ENCODE measurements at regions not wholly inside any gene's neighbourhood (a gene's known extent, or its start where the extent isn't known, plus 50 kb on each side); places are given as distances from the start of the nearest gene placed in this dataset.
"Not testable (repeated sequence)": the region's sequence is repeated elsewhere in the genome, so short reads cannot be mapped to it uniquely, and the experiment has no call there.

GRCh38 chrX:35406386-35406785, 391.8 kb upstream of the MAGEB16 start:
- DNase-seq (ENCODE audit: low read depth) = no peak

DNA sequence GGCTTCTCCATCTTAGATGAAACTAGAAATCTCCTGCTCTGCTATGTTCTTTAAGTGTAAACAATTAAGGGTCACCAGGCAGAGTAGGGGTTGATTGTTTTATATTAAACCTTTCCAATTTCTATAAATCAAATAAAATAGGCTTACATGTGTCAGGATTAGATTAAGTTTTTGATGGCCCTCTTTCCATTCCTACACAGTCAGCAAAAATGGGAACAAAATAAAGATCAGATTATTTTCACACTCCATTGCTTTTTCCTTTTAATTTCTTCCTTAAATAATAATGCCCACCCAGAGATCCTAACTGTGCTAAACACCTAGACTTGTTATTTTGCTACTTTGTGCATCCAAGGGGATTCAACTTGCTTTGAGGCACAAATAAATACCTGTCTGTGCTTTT, 381.4 kb upstream of the MAGEB16 start:
- DNase-seq (ENCODE audit: low read depth) = no peak

- DNase-seq (ENCODE audit: low read depth) = no peak
Observed at GRCh38 chrX:35432056-35432455, 366.1 kb upstream of the MAGEB16 start.

GRCh38 chrX:35439034-35439660, 359.0 kb upstream of the MAGEB16 start:
- no peak for DNase-seq (ENCODE audit: low read depth)

DNA sequence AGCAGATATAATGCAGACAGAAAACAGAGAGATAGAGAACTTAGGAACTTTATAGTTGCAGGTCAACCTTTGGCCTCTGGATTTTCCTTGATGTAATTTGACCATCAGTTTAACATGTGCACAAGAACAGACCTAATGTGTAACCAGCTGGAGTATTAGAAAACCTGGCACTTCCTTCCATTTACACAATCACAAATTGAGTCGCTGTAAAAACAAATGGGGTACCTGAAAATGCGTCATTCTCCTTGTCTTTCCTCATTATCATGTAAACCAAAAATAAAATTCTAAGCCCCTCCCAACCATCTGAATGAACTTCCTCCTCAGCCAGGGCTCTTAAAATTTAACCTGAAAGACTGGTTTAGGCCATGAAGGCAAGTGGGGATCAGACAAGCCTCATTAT, 358.4 kb upstream of the MAGEB16 start:
- DNase-seq (ENCODE audit: low read depth) = no peak

DNA sequence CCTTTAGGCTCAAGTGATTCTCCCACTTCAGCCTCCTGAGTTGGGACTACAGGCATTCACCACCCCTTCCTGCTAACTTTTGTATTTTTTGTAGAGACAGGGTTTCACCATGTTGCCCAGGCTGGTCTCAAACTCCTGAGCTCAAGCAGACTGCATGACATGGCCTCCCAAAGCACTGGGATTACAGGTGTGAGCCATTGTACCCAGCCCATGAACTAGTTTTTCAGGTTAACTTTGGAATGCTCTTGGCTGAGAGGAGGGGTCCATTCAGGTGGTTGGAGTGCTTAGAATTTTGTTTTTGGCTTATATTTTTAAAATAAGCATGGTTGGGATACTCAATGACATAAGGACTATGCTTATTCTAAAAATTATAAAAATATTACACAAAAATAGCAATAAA, 355.7 kb upstream of the MAGEB16 start:
- no peak for DNase-seq (ENCODE audit: low read depth)

DNA sequence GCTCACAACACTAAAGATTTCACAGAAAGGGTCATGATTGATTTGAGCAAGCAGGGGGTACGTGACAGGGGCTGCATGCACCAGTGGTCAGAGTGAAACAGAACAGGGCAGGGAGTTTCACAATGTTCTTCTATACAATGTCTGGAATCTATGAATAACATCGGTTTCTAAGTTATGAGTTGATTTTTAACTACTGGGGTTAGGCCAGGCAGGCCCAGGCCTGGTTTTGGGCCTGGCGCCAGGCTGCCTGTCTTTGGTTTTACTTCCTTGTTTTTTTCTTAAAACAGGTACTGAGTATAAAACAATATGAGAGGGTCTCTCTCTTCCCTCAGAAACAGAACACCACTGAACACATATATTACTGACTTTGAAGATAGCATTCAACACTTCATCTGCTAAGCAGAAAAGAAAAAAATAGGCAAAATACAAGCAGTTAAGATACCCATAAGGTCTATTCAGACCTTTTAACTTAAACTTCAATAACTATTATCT, 355.0 kb upstream of the MAGEB16 start:
- not testable (repeated sequence) for DNase-seq (ENCODE audit: low read depth)

DNA sequence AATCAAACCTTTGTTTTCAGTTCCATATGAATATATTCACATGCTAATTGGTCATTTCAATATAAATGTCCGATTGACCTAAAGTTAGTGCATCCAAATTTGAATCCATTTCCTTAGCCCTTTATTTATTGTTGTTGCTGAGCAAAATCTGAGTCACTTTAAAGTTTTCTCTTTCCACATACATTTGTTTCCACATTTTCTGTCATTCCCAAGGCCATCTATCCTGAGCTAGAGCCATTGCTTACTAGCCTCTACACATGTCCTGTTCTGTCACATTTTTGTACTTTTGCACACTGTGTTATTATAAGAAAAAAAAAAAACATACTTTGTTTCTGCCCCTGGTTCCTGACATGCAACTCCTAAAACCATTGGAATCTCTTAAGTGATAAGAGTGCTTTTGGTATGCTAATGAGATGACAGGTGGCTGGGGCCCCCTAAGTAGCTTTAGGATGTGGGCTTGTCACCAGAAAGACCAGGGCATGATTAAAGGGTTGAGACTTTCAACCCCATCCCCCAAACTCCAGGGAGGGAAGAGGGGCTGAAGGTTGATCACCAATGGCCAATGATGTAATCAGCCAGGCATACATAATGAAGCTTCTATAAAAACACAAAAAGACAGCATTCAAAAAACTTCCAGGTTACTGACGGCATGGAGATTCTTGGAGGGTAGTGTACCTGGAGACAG, 353.3 kb upstream of the MAGEB16 start:
- DNase-seq (ENCODE audit: low read depth) = no peak

DNA sequence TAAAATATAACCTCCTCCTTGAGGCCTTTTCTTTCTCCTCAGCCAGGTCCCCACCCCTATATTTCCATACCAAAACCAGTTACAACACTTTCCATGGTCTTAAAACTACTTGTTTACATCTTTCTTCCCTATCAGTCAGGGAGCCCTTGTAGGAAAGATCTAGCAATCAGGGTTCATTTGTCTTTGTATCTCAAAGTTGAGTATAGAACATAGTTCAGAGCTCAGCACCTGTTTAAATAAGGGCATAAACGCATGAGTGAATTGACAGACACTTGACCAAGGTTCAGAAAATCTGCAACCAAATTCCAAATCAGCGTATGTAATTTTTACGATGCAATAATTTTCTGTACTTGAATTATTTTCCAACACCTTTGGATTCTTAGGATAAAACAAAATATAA, 352.2 kb upstream of the MAGEB16 start:
- no peak for DNase-seq (ENCODE audit: low read depth)

DNA sequence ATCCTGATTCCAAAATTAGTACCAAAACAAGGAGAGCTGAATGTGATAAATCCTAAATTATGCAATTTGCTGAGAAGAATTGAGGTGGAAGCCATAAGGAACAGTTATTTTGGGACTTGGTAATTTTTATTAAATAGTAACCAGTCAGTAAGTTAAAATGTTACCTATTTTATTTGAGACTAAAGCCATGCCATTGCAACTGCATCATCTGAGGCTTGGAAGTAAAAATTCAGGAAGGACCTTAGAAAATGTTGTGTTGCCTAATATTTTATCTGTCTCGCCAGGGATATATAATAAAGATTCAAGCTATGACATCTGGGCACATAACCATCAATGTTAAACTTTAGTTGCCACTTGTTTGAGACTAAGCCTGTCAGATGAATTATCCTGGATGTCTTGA, 341.3 kb upstream of the MAGEB16 start:
- DNase-seq (ENCODE audit: low read depth) = no peak

- no peak for DNase-seq (ENCODE audit: low read depth)
Observed at GRCh38 chrX:35458142-35458541, 340.0 kb upstream of the MAGEB16 start.

GRCh38 chrX:35461164-35461563, 337.0 kb upstream of the MAGEB16 start:
- no peak for DNase-seq (ENCODE audit: low read depth)

DNA sequence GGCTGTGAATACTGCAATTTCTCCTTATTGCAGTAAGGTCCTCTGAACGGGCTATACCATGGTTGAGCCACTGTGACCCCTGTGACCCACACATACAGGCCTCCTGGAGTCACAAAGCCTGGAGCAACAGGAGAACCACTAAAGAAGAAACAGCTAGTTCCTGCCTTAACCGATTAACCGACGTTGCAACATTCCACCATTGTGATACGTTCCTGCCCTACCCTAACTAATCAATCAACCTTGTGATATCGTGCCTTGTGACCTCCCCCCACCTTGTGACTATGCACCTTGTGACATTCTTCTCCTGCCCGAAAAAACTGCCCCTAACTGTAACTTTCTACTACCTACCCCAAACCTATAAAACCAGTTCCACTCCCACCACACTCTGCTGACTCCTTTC, 301.5 kb upstream of the MAGEB16 start:
- not testable (repeated sequence) for DNase-seq (ENCODE audit: low read depth)

DNA sequence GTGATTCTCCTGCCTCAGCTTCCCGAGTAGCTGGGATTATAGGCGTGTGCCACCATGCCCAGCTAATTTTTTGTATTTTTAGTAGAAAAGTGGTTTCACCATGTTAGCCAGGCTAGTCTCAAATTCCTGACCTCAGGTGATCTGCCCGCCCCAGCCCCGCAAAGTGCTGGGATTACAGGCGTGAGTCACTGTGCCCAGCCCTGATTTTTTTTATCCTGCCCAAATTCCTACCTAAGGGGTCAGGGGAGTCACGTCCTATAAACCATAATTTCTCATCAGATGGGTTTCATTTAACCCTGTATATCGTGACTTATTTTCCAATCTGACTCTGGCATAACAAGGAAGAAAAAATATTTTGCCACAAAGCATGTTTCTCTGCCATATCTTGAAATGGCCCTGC, 300.7 kb upstream of the MAGEB16 start:
- not testable (repeated sequence) for DNase-seq (ENCODE audit: low read depth)

GRCh38 chrX:35499071-35499862, 298.9 kb upstream of the MAGEB16 start:
- DNase-seq (ENCODE audit: low read depth) = no peak

- no peak for DNase-seq (ENCODE audit: low read depth)
Observed at GRCh38 chrX:35507701-35508100, 290.4 kb upstream of the MAGEB16 start.

- not testable (repeated sequence) for DNase-seq (ENCODE audit: low read depth)
Observed at GRCh38 chrX:35548003-35548402, 250.1 kb upstream of the MAGEB16 start.

- DNase-seq (ENCODE audit: low read depth) = no peak
Observed at GRCh38 chrX:35557916-35558315, 240.2 kb upstream of the MAGEB16 start.

DNA sequence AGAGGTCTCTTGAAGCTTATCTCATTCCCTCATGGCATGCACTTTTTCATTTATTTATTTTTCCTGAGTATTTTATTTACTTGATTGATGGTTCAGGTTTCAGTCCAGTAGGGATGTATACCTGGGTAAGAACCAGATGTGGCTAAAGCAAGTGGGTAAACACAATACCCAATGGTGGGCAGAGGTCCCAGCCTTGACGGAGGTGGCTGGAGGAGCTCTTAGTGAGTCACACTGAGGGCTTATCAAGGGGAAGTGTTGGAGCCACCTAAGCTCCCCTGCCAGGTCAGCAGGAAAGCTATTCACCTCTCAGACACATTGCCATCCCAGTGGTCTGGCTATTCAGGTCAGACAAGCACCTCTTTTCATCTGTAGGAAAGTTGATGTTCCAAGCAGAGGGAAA, 236.2 kb upstream of the MAGEB16 start:
- DNase-seq (ENCODE audit: low read depth) = no peak

DNA sequence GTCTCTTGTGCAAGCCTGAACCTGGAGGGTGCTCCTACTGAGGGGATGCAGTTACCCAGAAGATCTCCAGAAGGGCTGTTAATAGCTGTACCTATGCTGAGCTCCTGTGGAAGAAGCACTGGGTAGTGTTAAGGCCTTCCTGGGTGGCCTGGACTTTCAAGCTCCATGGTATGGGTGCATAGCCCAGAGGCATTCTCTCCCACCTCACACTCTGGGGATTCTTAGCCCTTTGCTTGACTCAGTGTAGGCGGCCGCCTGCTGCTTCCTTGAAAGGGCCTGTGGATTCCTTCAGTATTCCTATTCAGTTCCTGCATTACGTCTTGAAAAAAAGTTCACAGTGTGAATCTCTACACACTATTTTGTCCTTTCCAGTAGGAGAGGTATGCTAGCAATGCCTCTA, 235.7 kb upstream of the MAGEB16 start:
- DNase-seq (ENCODE audit: low read depth) = no peak

DNA sequence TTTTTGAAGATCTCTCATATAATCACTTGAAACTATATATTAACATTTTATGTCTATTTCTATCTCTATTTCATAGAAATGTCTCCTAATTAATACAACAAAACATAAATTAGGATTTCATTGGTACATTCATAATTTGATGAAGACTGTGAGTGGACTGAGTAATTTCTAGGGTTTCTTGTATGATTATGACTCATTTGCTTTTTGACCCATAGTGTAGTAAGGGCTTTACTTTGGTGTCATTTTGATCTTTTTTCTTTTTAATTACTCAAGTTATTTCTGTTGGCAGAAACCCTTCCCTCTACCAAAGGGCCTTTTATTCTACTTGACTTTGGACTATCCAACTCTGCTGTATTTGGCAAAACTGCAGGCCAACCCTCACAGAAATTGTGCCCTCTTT, 207.9 kb upstream of the MAGEB16 start:
- no peak for DNase-seq (ENCODE audit: low read depth)

DNA sequence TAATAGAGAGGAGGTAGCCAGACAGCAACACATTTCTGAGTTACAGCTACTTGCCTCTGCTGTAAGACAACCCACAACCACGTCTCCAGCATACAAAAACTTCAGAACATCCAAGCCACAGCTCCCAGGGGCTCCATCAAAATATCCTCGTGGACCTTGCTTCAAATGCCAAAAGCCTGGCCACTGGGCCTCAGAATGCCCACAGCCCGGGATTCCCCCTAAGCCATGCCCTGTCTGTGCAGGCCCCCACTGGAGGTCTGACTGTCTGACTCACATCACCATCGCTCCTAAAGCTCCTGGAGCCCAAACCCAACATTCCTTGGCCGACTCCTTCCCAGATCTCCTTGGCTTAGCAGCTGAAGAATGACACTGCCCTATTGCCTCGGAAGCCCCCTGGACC, 186.6 kb upstream of the MAGEB16 start:
- not testable (repeated sequence) for DNase-seq (ENCODE audit: low read depth)

- no peak for DNase-seq (ENCODE audit: low read depth)
Observed at GRCh38 chrX:35617836-35618235, 180.3 kb upstream of the MAGEB16 start.
